Caco-2 (cell line): ENCODE measurements at regions not wholly inside any gene's neighbourhood (a gene's known extent, or its start where the extent isn't known, plus 50 kb on each side); places are given as distances from the start of the nearest gene placed in this dataset.

Source experiments
- BruUV-seq: library from RNA; stranded (reverse); fragments of 400-500 nt; replicated peaks from 2 replicates; lab custom pipeline; 2021; lab: Mats Ljungman, UMichigan
- CTCF ChIA-PET: fragments of 300-600 bp; sonication (Branson Sonifier 250); formaldehyde crosslinking; loops from one replicate; lab custom pipeline; 2022; ENCODE audit warnings: antibody characterized with exemption; lab: Charles Lee
- POLR2A ChIA-PET: fragments of 300-600 bp; sonication (Branson Sonifier 250); formaldehyde crosslinking; loops from one replicate; lab custom pipeline; 2022; ENCODE audit warnings: antibody characterized with exemption; lab: Charles Lee
- DNase-seq, 2 experiments: peaks; one replicate each; pipeline versions ENCODE4 v3.0.0 to v3.0.0-alpha.2; 2020 to 2022
- H3K27me3 ChIP-seq: replicated peaks from 2 replicates; pipeline ENCODE4 v1.6.0; 2011; ENCODE audit warnings: low read length; ENCODE audit not compliant: control insufficient read depth, insufficient read depth
- H3K36me3 ChIP-seq: 2 replicates; pipeline ENCODE4 v1.5.1; 2011; ENCODE audit warnings: low read length; ENCODE audit not compliant: control insufficient read depth, insufficient read depth
- H3K4me1 ChIP-seq: fragments of 250-450 bp; sonication (Bioruptor Pico); 2 replicates; pipeline ENCODE4 v1.5.1; 2020; ENCODE audit warnings: mild to moderate bottlenecking
- H3K4me3 ChIP-seq: 2 replicates; pipeline ENCODE4 v1.5.1; 2011; ENCODE audit warnings: low read depth, mild to moderate bottlenecking, control low read depth, low read length
- H3K9me3 ChIP-seq: fragments of 250-450 bp; sonication (Bioruptor Pico); 2 replicates; pipeline ENCODE4 v1.5.1; 2020; ENCODE audit warnings: mild to moderate bottlenecking, moderate library complexity
- H3K27ac Mint-ChIP-seq: one replicate; pipeline ENCODE4 v1.8.0; 2022; ENCODE audit warnings: mixed read lengths; ENCODE audit not compliant: unreplicated experiment
- H3K27me3 Mint-ChIP-seq: one replicate; pipeline ENCODE4 v1.8.0; 2022; ENCODE audit warnings: mixed read lengths; ENCODE audit not compliant: insufficient read depth, unreplicated experiment
- H3K36me3 Mint-ChIP-seq: one replicate; pipeline ENCODE4 v1.8.0; 2022; ENCODE audit warnings: mild to moderate bottlenecking, mixed read lengths; ENCODE audit not compliant: insufficient read depth, unreplicated experiment
- H3K4me1 Mint-ChIP-seq: one replicate; pipeline ENCODE4 v1.8.0; 2022; ENCODE audit warnings: low read depth, mixed read lengths; ENCODE audit not compliant: unreplicated experiment
- H3K4me3 Mint-ChIP-seq: one replicate; pipeline ENCODE4 v1.8.0; 2022; ENCODE audit warnings: mild to moderate bottlenecking, moderate library complexity, mixed read lengths; ENCODE audit not compliant: unreplicated experiment
- H3K9me3 Mint-ChIP-seq: one replicate; pipeline ENCODE4 v1.8.0; 2022; ENCODE audit warnings: mixed read lengths; ENCODE audit not compliant: unreplicated experiment
- intact Hi-C: fragments of 100-400 bp; cut with micrococcal nuclease; formaldehyde crosslinking; loops from one replicate; pipeline ENCODE4 v1.10.0; 2022; ENCODE audit not compliant: unreplicated experiment
- TF ChIP-seq, protein P1 (sequence below), 2 experiments: fragments of 200-600 bp in 1 of 2; IDR thresholded peaks; 1 replicate in 1 of 2; 2 replicates in 1 of 2; pipeline versions ENCODE4 v1.5.1 to v1.8.0; 2011 to 2022; ENCODE audit warnings: antibody characterized with exemption in 1 of 2, control low read depth in 1 of 2, inconsistent platforms in 1 of 2, low read depth in 1 of 2, low read length in 1 of 2, mild to moderate bottlenecking in 1 of 2, moderate library complexity in 1 of 2; ENCODE audit not compliant: insufficient read depth in 1 of 2, severe bottlenecking in 1 of 2, unreplicated experiment in 1 of 2

DNA sequence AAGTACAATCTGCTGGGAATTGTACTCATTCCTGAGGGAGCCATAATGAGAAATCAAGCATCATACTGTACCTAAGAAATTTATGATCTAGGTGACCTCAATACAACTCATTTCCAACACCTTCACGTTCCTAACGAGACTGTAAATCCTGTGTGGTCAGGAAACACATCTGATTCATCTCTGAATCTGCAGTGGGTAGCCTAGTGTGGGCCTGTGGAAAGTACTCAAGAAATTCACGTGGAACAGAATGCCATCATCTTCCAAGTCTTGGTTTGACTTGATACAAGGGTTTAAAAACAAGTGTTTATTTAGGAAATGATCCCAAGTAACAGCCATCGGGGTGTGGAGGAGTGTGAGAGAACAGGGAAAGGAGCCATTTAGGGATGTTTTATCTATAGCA is 568.9 kb downstream of the EDEM1 start:
- peaks cover 4% of the 10 kb centered on the region for H3K27me3 Mint-ChIP-seq
- intact Hi-C loops: no loop called here
- Histone ChIP-seq H3K9me3 (no peaks in the 10 kb centered on the region), H3K4me3 (no peak overlapping the region), H3K4me1 (no peaks in the 10 kb centered on the region), H3K27me3 (no peaks in the 10 kb centered on the region), H3K36me3 (no peaks in the 10 kb centered on the region)
- H3K36me3 Mint-ChIP-seq: no peaks in the 10 kb centered on the region
- DNase-seq: no peak
- H3K27ac Mint-ChIP-seq: no peak overlapping the region
- POLR2A ChIA-PET: no interaction called here
- no peak overlapping the region for H3K4me3 Mint-ChIP-seq
- CTCF ChIA-PET: no interaction called here
- no peaks in the 10 kb centered on the region for H3K9me3 Mint-ChIP-seq
- BruUV-seq: no TSS peak
- TF ChIP-seq, protein P1, sequence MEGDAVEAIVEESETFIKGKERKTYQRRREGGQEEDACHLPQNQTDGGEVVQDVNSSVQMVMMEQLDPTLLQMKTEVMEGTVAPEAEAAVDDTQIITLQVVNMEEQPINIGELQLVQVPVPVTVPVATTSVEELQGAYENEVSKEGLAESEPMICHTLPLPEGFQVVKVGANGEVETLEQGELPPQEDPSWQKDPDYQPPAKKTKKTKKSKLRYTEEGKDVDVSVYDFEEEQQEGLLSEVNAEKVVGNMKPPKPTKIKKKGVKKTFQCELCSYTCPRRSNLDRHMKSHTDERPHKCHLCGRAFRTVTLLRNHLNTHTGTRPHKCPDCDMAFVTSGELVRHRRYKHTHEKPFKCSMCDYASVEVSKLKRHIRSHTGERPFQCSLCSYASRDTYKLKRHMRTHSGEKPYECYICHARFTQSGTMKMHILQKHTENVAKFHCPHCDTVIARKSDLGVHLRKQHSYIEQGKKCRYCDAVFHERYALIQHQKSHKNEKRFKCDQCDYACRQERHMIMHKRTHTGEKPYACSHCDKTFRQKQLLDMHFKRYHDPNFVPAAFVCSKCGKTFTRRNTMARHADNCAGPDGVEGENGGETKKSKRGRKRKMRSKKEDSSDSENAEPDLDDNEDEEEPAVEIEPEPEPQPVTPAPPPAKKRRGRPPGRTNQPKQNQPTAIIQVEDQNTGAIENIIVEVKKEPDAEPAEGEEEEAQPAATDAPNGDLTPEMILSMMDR (IDR thresholded peaks at IDR 0.05; ENCODE audit: insufficient read depth in 1 of 2, low read depth in 1 of 2, low read length in 1 of 2, severe bottlenecking in 1 of 2, unreplicated experiment in 1 of 2): no peak
- no peaks in the 10 kb centered on the region for H3K4me1 Mint-ChIP-seq

DNA sequence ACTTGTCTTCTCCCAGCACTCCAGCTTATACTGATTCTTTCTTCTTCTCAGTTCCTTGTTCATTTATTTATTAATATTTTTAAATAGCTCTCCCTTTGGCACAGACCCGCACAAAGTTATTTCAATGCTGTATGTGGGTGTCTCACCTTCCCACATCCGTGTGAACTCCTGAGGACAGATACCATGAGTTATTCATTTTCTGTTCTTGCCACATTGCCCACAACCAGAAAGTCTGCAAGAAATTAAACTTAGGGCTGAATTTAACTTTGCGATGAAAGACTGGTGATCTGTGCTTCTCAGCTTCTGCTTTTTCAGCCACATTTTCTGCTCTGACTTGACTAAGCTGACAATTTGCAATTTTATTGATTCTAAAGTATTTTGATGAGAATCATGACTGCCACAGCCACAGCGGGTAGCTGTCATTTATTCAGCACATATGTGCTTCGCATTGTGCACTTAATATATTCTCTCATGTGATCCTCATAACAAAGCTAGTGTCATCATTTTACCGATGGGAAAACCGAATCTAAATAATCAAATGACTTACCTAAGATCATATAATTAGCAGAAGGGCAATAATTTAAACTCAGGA is 569.8 kb downstream of the EDEM1 start:
- ChIA-PET POLR2A (no interaction called here), CTCF (no interaction called here)
- intact Hi-C loops: no loop called here
- H3K27ac Mint-ChIP-seq: no peak overlapping the region
- Histone ChIP-seq H3K9me3 (no peaks in the 10 kb centered on the region), H3K27me3 (no peaks in the 10 kb centered on the region), H3K36me3 (no peaks in the 10 kb centered on the region), H3K4me3 (no peak overlapping the region), H3K4me1 (no peaks in the 10 kb centered on the region)
- H3K4me1 Mint-ChIP-seq: no peaks in the 10 kb centered on the region
- no peak overlapping the region for H3K4me3 Mint-ChIP-seq
- no peaks in the 10 kb centered on the region for H3K9me3 Mint-ChIP-seq
- no TSS peak for BruUV-seq
- H3K36me3 Mint-ChIP-seq: no peaks in the 10 kb centered on the region
- TF ChIP-seq, protein P1 (IDR thresholded peaks at IDR 0.05; ENCODE audit: insufficient read depth in 1 of 2, low read depth in 1 of 2, low read length in 1 of 2, severe bottlenecking in 1 of 2, unreplicated experiment in 1 of 2): no peak
- peaks cover 4% of the 10 kb centered on the region for H3K27me3 Mint-ChIP-seq
- no peak for DNase-seq

DNA sequence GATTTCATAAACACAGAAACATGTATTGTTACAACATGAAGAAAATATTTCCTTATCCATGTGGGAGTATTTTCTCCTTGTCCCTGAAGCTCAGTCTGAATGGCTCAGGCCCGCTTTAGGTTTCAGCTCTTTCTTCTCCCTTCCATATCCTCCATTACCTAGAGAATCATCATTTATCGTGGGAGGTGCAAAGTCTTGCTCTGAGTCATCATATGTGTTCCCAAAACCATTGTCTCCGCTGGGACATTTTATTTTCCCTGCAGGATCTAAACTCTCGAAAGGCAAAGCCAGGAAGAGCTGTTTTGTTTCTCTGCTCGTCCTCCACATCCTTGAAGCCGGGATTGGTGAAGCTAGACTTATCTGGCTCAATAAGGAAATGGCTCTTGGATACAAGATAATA is 571.2 kb downstream of the EDEM1 start:
- Mint-ChIP-seq H3K4me1 (no peaks in the 10 kb centered on the region), H3K36me3 (no peaks in the 10 kb centered on the region), H3K27ac (no peak overlapping the region), H3K27me3 (peaks cover 4% of the 10 kb centered on the region), H3K4me3 (no peak overlapping the region), H3K9me3 (no peaks in the 10 kb centered on the region)
- no peaks in the 10 kb centered on the region for H3K36me3 ChIP-seq
- TF ChIP-seq, protein P1 (IDR thresholded peaks at IDR 0.05; ENCODE audit: insufficient read depth in 1 of 2, low read depth in 1 of 2, low read length in 1 of 2, severe bottlenecking in 1 of 2, unreplicated experiment in 1 of 2): no peak
- ChIA-PET POLR2A (no interaction called here), CTCF (no interaction called here)
- intact Hi-C loops: no loop called here
- H3K27me3 ChIP-seq: no peaks in the 10 kb centered on the region
- no peak for DNase-seq
- no peaks in the 10 kb centered on the region for H3K9me3 ChIP-seq
- H3K4me1 ChIP-seq: no peaks in the 10 kb centered on the region
- BruUV-seq: no TSS peak
- H3K4me3 ChIP-seq: no peak overlapping the region
